GM23338 (cell line): ENCODE measurements at regions not wholly inside any gene's neighbourhood (a gene's known extent, or its start where the extent isn't known, plus 50 kb on each side); places are given as distances from the start of the nearest gene placed in this dataset.

Experiments used
- ATAC-seq: fragments of 200-7000 bp; cut with Tn5 transposase; 3 replicates; pipeline ENCODE4 v1.9.1; 2020
- DNase-seq: peaks from one replicate; pipeline ENCODE4 v3.0.0-alpha.2; 2015; ENCODE audit warnings: low spot score
- H2AFZ ChIP-seq: fragments of 200-600 bp; sonication (generic); 2 replicates; pipeline ENCODE4 v1.8.0; 2016; ENCODE audit warnings: antibody characterized with exemption, mild to moderate bottlenecking, moderate library complexity
- H3F3A ChIP-seq: fragments of 200-600 bp; sonication (generic); replicated peaks from 2 replicates; pipeline ENCODE4 v1.8.0; 2017; ENCODE audit warnings: antibody characterized with exemption, mixed run types, low read depth
- H3K27ac ChIP-seq: fragments of 200-600 bp; sonication (generic); 2 replicates; pipeline ENCODE4 v1.6.1; 2016; ENCODE audit warnings: low read depth
- H3K27me3 ChIP-seq: fragments of 200-600 bp; sonication (generic); 2 replicates; pipeline ENCODE4 v1.8.0; 2016; ENCODE audit warnings: mild to moderate bottlenecking, mixed run types, moderate library complexity; ENCODE audit not compliant: insufficient read depth
- H3K36me3 ChIP-seq: fragments of 200-600 bp; sonication (generic); 2 replicates; pipeline ENCODE4 v1.8.0; 2016; ENCODE audit warnings: mild to moderate bottlenecking; ENCODE audit not compliant: insufficient read depth
- H3K4me1 ChIP-seq: fragments of 200-600 bp; sonication (generic); 2 replicates; pipeline ENCODE4 v1.8.0; 2016; ENCODE audit warnings: mild to moderate bottlenecking, moderate library complexity; ENCODE audit not compliant: insufficient read depth
- H3K4me2 ChIP-seq: fragments of 200-600 bp; sonication (generic); 2 replicates; pipeline ENCODE4 v1.7.1; 2017; ENCODE audit warnings: mixed run types
- H3K4me3 ChIP-seq: fragments of 200-600 bp; sonication (generic); 2 replicates; pipeline ENCODE4 v1.6.1; 2016; ENCODE audit warnings: mixed run types
- H3K79me2 ChIP-seq: fragments of 200-600 bp; sonication (generic); replicated peaks from 2 replicates; pipeline ENCODE4 v1.8.0; 2017; ENCODE audit warnings: mild to moderate bottlenecking; ENCODE audit not compliant: insufficient read depth
- H3K9me2 ChIP-seq: fragments of 200-600 bp; sonication (generic); 2 replicates; pipeline ENCODE4 v1.8.0; 2017; ENCODE audit not compliant: insufficient read depth
- H4K20me1 ChIP-seq: fragments of 200-600 bp; sonication (generic); replicated peaks from 2 replicates; pipeline ENCODE4 v1.8.0; 2017; ENCODE audit warnings: mild to moderate bottlenecking; ENCODE audit not compliant: insufficient read depth
- H3K27ac Mint-ChIP-seq: 2 replicates; pipeline ENCODE4 v1.8.0; 2020; ENCODE audit warnings: inconsistent platforms, mild to moderate bottlenecking, moderate library complexity, mixed read lengths
- H3K27me3 Mint-ChIP-seq: 3 replicates; pipeline ENCODE4 v1.8.0; 2022; ENCODE audit warnings: low read depth, mild to moderate bottlenecking, moderate library complexity, mixed read lengths, inconsistent platforms; ENCODE audit not compliant: insufficient read depth, poor library complexity
- H3K36me3 Mint-ChIP-seq: 3 replicates; pipeline ENCODE4 v1.8.0; 2021; ENCODE audit warnings: low read depth, mild to moderate bottlenecking, inconsistent platforms, moderate library complexity, mixed read lengths
- H3K4me1 Mint-ChIP-seq: 3 replicates; pipeline ENCODE4 v1.8.0; 2020; ENCODE audit warnings: mild to moderate bottlenecking, inconsistent platforms, mixed read lengths
- H3K4me3 Mint-ChIP-seq: 3 replicates; pipeline ENCODE4 v1.8.0; 2021; ENCODE audit warnings: moderate library complexity, mild to moderate bottlenecking, inconsistent platforms, mixed read lengths
- H3K9me3 Mint-ChIP-seq: 3 replicates; pipeline ENCODE4 v1.8.0; 2020; ENCODE audit warnings: moderate library complexity, mild to moderate bottlenecking, inconsistent platforms, mixed read lengths
- CREB1 ChIP-seq: fragments of 250-450 bp; sonication (Bioruptor Pico); IDR thresholded peaks from 2 replicates; pipeline ENCODE4 v1.5.0; 2020; ENCODE audit warnings: low read depth, mild to moderate bottlenecking, moderate library complexity
- EZH2phosphoT487 ChIP-seq: fragments of 200-600 bp; sonication (generic); IDR thresholded peaks from one replicate; pipeline ENCODE4 v1.8.1; 2018; ENCODE audit warnings: antibody characterized with exemption; ENCODE audit not compliant: unreplicated experiment
- NANOG ChIP-seq: IDR thresholded peaks from 2 replicates; pipeline ENCODE4 v1.6.1; 2016; ENCODE audit warnings: antibody characterized with exemption, borderline replicate concordance
- TF ChIP-seq, protein P1 (sequence below): fragments of 250-450 bp; sonication (Bioruptor Pico); IDR thresholded peaks from 2 replicates; pipeline ENCODE4 v1.5.0; 2020; ENCODE audit warnings: mild to moderate bottlenecking, moderate library complexity
- TF ChIP-seq, protein P2 (sequence below): IDR thresholded peaks from one replicate; pipeline ENCODE4 v1.6.1; 2018; ENCODE audit warnings: antibody characterized with exemption; ENCODE audit not compliant: unreplicated experiment

DNA sequence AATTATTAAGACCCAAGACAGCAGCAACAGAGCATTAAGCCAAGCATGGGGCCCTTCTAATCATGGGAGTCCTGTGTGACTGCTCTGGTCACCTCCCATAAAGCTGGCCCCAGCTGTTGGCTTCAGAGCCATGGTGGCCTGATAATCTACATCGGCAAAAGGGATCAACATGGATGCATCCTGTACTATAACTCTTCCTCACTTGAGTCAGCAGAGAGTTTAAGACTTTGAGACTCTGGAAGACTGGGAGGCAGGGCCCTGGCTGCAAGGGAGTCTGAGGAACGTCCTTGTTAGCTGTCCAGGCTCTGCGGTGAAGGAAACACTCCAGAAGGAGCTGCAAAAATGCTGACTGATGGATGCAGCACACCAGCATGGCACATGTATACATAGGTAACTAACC lies 95.0 kb upstream of the KIAA1217 start (continued):
- TF ChIP-seq, protein P1, sequence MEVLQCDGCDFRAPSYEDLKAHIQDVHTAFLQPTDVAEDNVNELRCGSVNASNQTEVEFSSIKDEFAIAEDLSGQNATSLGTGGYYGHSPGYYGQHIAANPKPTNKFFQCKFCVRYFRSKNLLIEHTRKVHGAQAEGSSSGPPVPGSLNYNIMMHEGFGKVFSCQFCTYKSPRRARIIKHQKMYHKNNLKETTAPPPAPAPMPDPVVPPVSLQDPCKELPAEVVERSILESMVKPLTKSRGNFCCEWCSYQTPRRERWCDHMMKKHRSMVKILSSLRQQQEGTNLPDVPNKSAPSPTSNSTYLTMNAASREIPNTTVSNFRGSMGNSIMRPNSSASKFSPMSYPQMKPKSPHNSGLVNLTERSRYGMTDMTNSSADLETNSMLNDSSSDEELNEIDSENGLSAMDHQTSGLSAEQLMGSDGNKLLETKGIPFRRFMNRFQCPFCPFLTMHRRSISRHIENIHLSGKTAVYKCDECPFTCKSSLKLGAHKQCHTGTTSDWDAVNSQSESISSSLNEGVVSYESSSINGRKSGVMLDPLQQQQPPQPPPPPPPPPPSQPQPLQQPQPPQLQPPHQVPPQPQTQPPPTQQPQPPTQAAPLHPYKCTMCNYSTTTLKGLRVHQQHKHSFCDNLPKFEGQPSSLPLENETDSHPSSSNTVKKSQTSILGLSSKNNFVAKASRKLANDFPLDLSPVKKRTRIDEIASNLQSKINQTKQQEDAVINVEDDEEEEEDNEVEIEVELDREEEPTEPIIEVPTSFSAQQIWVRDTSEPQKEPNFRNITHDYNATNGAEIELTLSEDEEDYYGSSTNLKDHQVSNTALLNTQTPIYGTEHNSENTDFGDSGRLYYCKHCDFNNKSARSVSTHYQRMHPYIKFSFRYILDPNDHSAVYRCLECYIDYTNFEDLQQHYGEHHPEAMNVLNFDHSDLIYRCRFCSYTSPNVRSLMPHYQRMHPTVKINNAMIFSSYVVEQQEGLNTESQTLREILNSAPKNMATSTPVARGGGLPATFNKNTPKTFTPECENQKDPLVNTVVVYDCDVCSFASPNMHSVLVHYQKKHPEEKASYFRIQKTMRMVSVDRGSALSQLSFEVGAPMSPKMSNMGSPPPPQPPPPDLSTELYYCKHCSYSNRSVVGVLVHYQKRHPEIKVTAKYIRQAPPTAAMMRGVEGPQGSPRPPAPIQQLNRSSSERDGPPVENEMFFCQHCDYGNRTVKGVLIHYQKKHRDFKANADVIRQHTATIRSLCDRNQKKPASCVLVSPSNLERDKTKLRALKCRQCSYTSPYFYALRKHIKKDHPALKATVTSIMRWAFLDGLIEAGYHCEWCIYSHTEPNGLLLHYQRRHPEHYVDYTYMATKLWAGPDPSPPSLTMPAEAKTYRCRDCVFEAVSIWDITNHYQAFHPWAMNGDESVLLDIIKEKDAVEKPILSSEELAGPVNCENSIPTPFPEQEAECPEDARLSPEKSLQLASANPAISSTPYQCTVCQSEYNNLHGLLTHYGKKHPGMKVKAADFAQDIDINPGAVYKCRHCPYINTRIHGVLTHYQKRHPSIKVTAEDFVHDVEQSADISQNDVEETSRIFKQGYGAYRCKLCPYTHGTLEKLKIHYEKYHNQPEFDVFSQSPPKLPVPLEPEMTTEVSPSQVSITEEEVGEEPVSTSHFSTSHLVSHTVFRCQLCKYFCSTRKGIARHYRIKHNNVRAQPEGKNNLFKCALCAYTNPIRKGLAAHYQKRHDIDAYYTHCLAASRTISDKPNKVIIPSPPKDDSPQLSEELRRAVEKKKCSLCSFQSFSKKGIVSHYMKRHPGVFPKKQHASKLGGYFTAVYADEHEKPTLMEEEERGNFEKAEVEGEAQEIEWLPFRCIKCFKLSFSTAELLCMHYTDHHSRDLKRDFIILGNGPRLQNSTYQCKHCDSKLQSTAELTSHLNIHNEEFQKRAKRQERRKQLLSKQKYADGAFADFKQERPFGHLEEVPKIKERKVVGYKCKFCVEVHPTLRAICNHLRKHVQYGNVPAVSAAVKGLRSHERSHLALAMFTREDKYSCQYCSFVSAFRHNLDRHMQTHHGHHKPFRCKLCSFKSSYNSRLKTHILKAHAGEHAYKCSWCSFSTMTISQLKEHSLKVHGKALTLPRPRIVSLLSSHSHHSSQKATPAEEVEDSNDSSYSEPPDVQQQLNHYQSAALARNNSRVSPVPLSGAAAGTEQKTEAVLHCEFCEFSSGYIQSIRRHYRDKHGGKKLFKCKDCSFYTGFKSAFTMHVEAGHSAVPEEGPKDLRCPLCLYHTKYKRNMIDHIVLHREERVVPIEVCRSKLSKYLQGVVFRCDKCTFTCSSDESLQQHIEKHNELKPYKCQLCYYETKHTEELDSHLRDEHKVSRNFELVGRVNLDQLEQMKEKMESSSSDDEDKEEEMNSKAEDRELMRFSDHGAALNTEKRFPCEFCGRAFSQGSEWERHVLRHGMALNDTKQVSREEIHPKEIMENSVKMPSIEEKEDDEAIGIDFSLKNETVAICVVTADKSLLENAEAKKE, result no peak
- no peak for TF ChIP-seq EZH2phosphoT487

DNA sequence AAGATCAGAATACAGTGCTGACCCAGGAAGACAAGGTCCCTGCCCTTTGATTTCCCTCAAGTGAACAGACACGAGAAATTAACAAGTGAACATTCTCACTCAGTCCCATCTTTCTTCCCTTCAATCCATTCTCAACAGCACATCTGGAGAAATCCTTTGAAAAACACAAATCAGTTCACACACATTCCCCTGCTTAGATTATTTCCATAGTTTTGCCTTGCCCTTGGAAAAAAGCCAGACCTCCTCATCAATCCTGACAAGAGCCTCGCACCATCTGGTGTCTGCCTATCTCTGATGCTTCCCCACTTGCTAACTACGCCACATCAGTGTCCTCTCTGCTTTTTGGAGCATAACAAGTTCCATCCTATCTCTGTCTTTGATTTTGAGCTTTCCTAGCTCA lies 94.4 kb upstream of the KIAA1217 start:
- peaks cover 19% of the 10 kb centered on the region for H3K4me1 Mint-ChIP-seq
- no peaks in the 10 kb centered on the region for H3K27me3 Mint-ChIP-seq

More for the DNA sequence above, 94.4 kb upstream of the KIAA1217 start:
- no peaks in the 10 kb centered on the region for H3K36me3 ChIP-seq
- no peak for ATAC-seq
- H3F3A ChIP-seq, result no peaks in the 10 kb centered on the region
- Mint-ChIP-seq H3K4me3 (no peak overlapping the region), H3K36me3 (no peaks in the 10 kb centered on the region), H3K9me3 (no peaks in the 10 kb centered on the region), H3K27ac (no peak overlapping the region)
- H3K79me2 ChIP-seq, result no peaks in the 10 kb centered on the region
- no peak overlapping the region for H3K27ac ChIP-seq
- no peaks in the 10 kb centered on the region for H4K20me1 ChIP-seq
- H3K9me2 ChIP-seq, result no peaks in the 10 kb centered on the region
- TF ChIP-seq CREB1 (CRISPR knock-in tag), result no peak
- TF ChIP-seq, protein P1, result no peak
- TF ChIP-seq, protein P2, sequence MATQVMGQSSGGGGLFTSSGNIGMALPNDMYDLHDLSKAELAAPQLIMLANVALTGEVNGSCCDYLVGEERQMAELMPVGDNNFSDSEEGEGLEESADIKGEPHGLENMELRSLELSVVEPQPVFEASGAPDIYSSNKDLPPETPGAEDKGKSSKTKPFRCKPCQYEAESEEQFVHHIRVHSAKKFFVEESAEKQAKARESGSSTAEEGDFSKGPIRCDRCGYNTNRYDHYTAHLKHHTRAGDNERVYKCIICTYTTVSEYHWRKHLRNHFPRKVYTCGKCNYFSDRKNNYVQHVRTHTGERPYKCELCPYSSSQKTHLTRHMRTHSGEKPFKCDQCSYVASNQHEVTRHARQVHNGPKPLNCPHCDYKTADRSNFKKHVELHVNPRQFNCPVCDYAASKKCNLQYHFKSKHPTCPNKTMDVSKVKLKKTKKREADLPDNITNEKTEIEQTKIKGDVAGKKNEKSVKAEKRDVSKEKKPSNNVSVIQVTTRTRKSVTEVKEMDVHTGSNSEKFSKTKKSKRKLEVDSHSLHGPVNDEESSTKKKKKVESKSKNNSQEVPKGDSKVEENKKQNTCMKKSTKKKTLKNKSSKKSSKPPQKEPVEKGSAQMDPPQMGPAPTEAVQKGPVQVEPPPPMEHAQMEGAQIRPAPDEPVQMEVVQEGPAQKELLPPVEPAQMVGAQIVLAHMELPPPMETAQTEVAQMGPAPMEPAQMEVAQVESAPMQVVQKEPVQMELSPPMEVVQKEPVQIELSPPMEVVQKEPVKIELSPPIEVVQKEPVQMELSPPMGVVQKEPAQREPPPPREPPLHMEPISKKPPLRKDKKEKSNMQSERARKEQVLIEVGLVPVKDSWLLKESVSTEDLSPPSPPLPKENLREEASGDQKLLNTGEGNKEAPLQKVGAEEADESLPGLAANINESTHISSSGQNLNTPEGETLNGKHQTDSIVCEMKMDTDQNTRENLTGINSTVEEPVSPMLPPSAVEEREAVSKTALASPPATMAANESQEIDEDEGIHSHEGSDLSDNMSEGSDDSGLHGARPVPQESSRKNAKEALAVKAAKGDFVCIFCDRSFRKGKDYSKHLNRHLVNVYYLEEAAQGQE, result no peak
- TF ChIP-seq NANOG, result no peak
- no peak overlapping the region for H3K4me2 ChIP-seq
- no peak overlapping the region for H2AFZ ChIP-seq
- H3K4me3 ChIP-seq, result no peak overlapping the region
- no peak for DNase-seq
- H3K27me3 ChIP-seq, result no peaks in the 10 kb centered on the region
- H3K4me1 ChIP-seq, result peaks cover 17% of the 10 kb centered on the region; the same call in 1 of the 2 replicates
